ENCODE measurements at regions not wholly inside any gene's neighbourhood (a gene's known extent, or its start where the extent isn't known, plus 50 kb on each side); places are given as distances from the start of the nearest gene placed in this dataset.
"Not testable (repeated sequence)": the region's sequence is repeated elsewhere in the genome, so short reads cannot be mapped to it uniquely, and the experiment has no call there.

GRCh38 chrX:147498796-147499195 lies 412.9 kb upstream of the FMR1 start:
- DNase-seq (ENCODE audit: extremely low spot score, unreplicated experiment), result no peak
- no peak for TF ChIP-seq CTCF (IDR thresholded peaks at IDR 0.05)
- no peaks in the 10 kb centered on the region for H3K27me3 Mint-ChIP-seq (ENCODE audit: unreplicated experiment)
- H3K4me1 Mint-ChIP-seq (ENCODE audit: unreplicated experiment), result no peaks in the 10 kb centered on the region
- peaks cover 27% of the 10 kb centered on the region for H3K9me3 Mint-ChIP-seq (ENCODE audit: unreplicated experiment)
- no peaks in the 10 kb centered on the region for H3K36me3 Mint-ChIP-seq (ENCODE audit: unreplicated experiment)
- H3K4me3 Mint-ChIP-seq (ENCODE audit: unreplicated experiment), result no peak overlapping the region
- no peak overlapping the region for H3K27ac Mint-ChIP-seq (ENCODE audit: unreplicated experiment)

- no peak for DNase-seq (ENCODE audit: extremely low spot score, unreplicated experiment)
- Mint-ChIP-seq H3K4me3 (ENCODE audit: unreplicated experiment) (no peak overlapping the region), H3K27me3 (ENCODE audit: unreplicated experiment) (no peaks in the 10 kb centered on the region), H3K27ac (ENCODE audit: unreplicated experiment) (no peak overlapping the region), H3K36me3 (ENCODE audit: unreplicated experiment) (no peaks in the 10 kb centered on the region), H3K9me3 (ENCODE audit: unreplicated experiment) (peaks cover 46% of the 10 kb centered on the region), H3K4me1 (ENCODE audit: unreplicated experiment) (no peaks in the 10 kb centered on the region)
- TF ChIP-seq CTCF (IDR thresholded peaks at IDR 0.05), result no peak
Measured at GRCh38 chrX:147522981-147523380, 388.7 kb upstream of the FMR1 start.

DNA sequence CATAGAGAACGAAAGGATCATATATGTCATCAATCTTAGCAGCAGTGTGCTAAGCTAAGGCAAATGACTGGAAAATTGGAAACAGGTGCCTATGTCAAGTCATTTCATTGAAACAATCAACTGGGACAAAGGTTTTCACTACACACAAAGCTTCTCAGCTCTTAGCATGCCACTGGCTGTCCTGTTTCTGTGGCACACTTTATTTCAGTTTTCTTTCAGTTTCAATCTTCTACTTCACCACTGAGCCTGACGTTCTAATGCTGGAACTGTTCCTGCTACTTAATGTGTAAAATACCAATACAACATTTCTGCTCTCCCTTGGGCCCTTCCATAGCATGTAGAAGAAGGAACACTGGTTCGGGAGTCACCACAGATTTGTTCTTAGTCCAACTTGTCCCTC lies 378.3 kb upstream of the FMR1 start:
- DNase-seq (ENCODE audit: extremely low spot score, unreplicated experiment), result no peak
- Mint-ChIP-seq H3K4me3 (ENCODE audit: unreplicated experiment) (no peak overlapping the region), H3K9me3 (ENCODE audit: unreplicated experiment) (peaks cover 3% of the 10 kb centered on the region), H3K4me1 (ENCODE audit: unreplicated experiment) (no peaks in the 10 kb centered on the region), H3K36me3 (ENCODE audit: unreplicated experiment) (no peaks in the 10 kb centered on the region), H3K27me3 (ENCODE audit: unreplicated experiment) (no peaks in the 10 kb centered on the region), H3K27ac (ENCODE audit: unreplicated experiment) (no peak overlapping the region)
- TF ChIP-seq CTCF (IDR thresholded peaks at IDR 0.05), result no peak

- H3K4me1 Mint-ChIP-seq (ENCODE audit: unreplicated experiment), result no peaks in the 10 kb centered on the region
- H3K4me3 Mint-ChIP-seq (ENCODE audit: unreplicated experiment), result no peak overlapping the region
- no peak overlapping the region for H3K27ac Mint-ChIP-seq (ENCODE audit: unreplicated experiment)
- peaks cover 3% of the 10 kb centered on the region for H3K9me3 Mint-ChIP-seq (ENCODE audit: unreplicated experiment)
- H3K36me3 Mint-ChIP-seq (ENCODE audit: unreplicated experiment), result no peaks in the 10 kb centered on the region
- no peak for DNase-seq (ENCODE audit: extremely low spot score, unreplicated experiment)
- no peaks in the 10 kb centered on the region for H3K27me3 Mint-ChIP-seq (ENCODE audit: unreplicated experiment)
- no peak for TF ChIP-seq CTCF (IDR thresholded peaks at IDR 0.05)
Measured at GRCh38 chrX:147537172-147537571, 374.5 kb upstream of the FMR1 start.

DNA sequence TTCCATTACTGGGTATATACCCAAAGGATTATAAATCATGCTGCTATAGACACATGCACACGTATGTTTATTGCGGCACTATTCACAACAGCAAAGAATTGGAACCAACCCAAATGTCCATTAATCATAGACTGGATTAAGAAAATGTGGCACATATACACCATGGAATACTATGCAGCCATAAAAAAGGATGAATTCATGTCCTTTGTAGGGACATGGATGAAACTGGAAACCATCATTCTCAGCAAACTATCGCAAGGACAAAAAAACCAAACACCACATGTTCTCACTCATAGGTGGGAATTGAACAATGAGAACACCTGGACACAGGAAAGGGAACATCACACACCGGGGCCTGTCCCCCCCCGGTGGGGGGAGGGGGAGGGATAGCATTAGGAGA lies 363.7 kb upstream of the FMR1 start:
- not testable (repeated sequence) for DNase-seq (ENCODE audit: extremely low spot score, unreplicated experiment); H3K36me3 Mint-ChIP-seq (ENCODE audit: unreplicated experiment); H3K27me3 Mint-ChIP-seq (ENCODE audit: unreplicated experiment); H3K4me3 Mint-ChIP-seq (ENCODE audit: unreplicated experiment); H3K4me1 Mint-ChIP-seq (ENCODE audit: unreplicated experiment); H3K27ac Mint-ChIP-seq (ENCODE audit: unreplicated experiment)
- peaks cover 10% of the 10 kb centered on the region for H3K9me3 Mint-ChIP-seq (ENCODE audit: unreplicated experiment)

GRCh38 chrX:147550217-147550616 lies 361.5 kb upstream of the FMR1 start:
- Mint-ChIP-seq H3K4me3 (ENCODE audit: unreplicated experiment) (no peak overlapping the region), H3K9me3 (ENCODE audit: unreplicated experiment) (peaks cover 12% of the 10 kb centered on the region), H3K27ac (ENCODE audit: unreplicated experiment) (no peak overlapping the region), H3K4me1 (ENCODE audit: unreplicated experiment) (no peaks in the 10 kb centered on the region), H3K36me3 (ENCODE audit: unreplicated experiment) (no peaks in the 10 kb centered on the region), H3K27me3 (ENCODE audit: unreplicated experiment) (no peaks in the 10 kb centered on the region)
- DNase-seq (ENCODE audit: extremely low spot score, unreplicated experiment), result no peak
- TF ChIP-seq CTCF (IDR thresholded peaks at IDR 0.05), result peak; percentile 29

All from osteocyte (in vitro differentiated cells).